PC-9 (cell line): ENCODE measurements at regions not wholly inside any gene's neighbourhood (a gene's known extent, or its start where the extent isn't known, plus 50 kb on each side); places are given as distances from the start of the nearest gene placed in this dataset.

Source experiments
- EZH2 ChIP-seq: fragments of 200-600 bp; sonication (generic); IDR thresholded peaks from 2 replicates; pipeline ENCODE4 v1.8.0; 2017; ENCODE audit warnings: antibody characterized with exemption, low read depth
- TF ChIP-seq, protein P1 (sequence below): fragments of 200-600 bp; sonication (generic); conservative IDR thresholded peaks from 2 replicates; pipeline ENCODE4 v1.6.1; 2017; ENCODE audit warnings: mixed run types, antibody characterized with exemption, mild to moderate bottlenecking, moderate library complexity

DNA sequence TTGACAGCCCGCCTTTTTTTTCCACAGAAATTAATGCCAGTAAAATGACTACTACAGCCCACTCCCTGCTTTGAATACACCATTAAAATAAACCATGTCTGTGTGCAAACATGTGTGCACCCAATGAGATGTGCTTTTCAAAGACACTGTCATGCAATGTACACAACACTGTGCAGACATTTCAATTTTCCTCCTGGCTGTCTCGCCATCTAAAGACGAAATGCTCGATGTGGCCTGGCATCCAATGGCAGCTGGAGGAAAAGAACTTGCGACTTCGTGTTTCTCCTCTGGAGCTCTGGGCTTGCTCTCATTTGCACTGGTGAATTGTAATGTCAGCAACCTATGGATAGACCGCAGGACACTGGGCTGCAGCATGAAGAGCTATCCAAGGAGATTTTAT is 147.0 kb upstream of the NAV2 start:
- TF ChIP-seq, protein P1, sequence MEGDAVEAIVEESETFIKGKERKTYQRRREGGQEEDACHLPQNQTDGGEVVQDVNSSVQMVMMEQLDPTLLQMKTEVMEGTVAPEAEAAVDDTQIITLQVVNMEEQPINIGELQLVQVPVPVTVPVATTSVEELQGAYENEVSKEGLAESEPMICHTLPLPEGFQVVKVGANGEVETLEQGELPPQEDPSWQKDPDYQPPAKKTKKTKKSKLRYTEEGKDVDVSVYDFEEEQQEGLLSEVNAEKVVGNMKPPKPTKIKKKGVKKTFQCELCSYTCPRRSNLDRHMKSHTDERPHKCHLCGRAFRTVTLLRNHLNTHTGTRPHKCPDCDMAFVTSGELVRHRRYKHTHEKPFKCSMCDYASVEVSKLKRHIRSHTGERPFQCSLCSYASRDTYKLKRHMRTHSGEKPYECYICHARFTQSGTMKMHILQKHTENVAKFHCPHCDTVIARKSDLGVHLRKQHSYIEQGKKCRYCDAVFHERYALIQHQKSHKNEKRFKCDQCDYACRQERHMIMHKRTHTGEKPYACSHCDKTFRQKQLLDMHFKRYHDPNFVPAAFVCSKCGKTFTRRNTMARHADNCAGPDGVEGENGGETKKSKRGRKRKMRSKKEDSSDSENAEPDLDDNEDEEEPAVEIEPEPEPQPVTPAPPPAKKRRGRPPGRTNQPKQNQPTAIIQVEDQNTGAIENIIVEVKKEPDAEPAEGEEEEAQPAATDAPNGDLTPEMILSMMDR = no peak
- TF ChIP-seq EZH2 = no peak
